ENCODE measurements at regions not wholly inside any gene's neighbourhood (a gene's known extent, or its start where the extent isn't known, plus 50 kb on each side); places are given as distances from the start of the nearest gene placed in this dataset.

GRCh38 chr16:13743571-13743970, 176.4 kb upstream of the ERCC4 start:
- no peak for DNase-seq

GRCh38 chr16:13756411-13757140, 163.4 kb upstream of the ERCC4 start:
- no peak for DNase-seq

- DNase-seq: no peak
Measured at GRCh38 chr16:13766334-13766733, 153.6 kb upstream of the ERCC4 start.

- no peak for DNase-seq
Measured at GRCh38 chr16:13767215-13767614, 152.7 kb upstream of the ERCC4 start.

- DNase-seq: no peak
Measured at GRCh38 chr16:13768471-13768870, 151.5 kb upstream of the ERCC4 start.

GRCh38 chr16:13770436-13770835, 149.5 kb upstream of the ERCC4 start:
- DNase-seq: no peak

GRCh38 chr16:13772782-13773181, 147.2 kb upstream of the ERCC4 start:
- no peak for DNase-seq

- DNase-seq: no peak
Measured at GRCh38 chr16:13779676-13780075, 140.3 kb upstream of the ERCC4 start.

- no peak for DNase-seq
Measured at GRCh38 chr16:13780406-13781168, 139.4 kb upstream of the ERCC4 start.

GRCh38 chr16:13781169-13781564, 138.8 kb upstream of the ERCC4 start:
- DNase-seq: no peak

GRCh38 chr16:13781575-13782338, 138.2 kb upstream of the ERCC4 start:
- no peak for DNase-seq

- DNase-seq: no peak
Measured at GRCh38 chr16:13791095-13791494, 128.9 kb upstream of the ERCC4 start.

- DNase-seq: no peak
Measured at GRCh38 chr16:13793841-13794409, 126.0 kb upstream of the ERCC4 start.

- no peak for DNase-seq
Measured at GRCh38 chr16:13795131-13795530, 124.8 kb upstream of the ERCC4 start.

- DNase-seq: no peak
Measured at GRCh38 chr16:13797718-13798117, 122.2 kb upstream of the ERCC4 start.

GRCh38 chr16:13798211-13798610, 121.7 kb upstream of the ERCC4 start:
- no peak for DNase-seq

GRCh38 chr16:13803974-13804373, 116.0 kb upstream of the ERCC4 start:
- DNase-seq: no peak

- no peak for DNase-seq
Measured at GRCh38 chr16:13805951-13806350, 114.0 kb upstream of the ERCC4 start.

- DNase-seq: no peak
Measured at GRCh38 chr16:13806671-13807070, 113.3 kb upstream of the ERCC4 start.

- DNase-seq: no peak
Measured at GRCh38 chr16:13808102-13808501, 111.9 kb upstream of the ERCC4 start.

- DNase-seq: no peak
Measured at GRCh38 chr16:13809765-13810164, 110.2 kb upstream of the ERCC4 start.

- DNase-seq: no peak
Measured at GRCh38 chr16:13811834-13812233, 108.1 kb upstream of the ERCC4 start.

- DNase-seq: no peak
Measured at GRCh38 chr16:13816701-13817100, 103.3 kb upstream of the ERCC4 start.

All from suppressor macrophage treated with lipopolysaccharide for 4 hours (primary cell).